Frontal cortex (tissue), 3 donors: ENCODE measurements at regions not wholly inside any gene's neighbourhood (a gene's known extent, or its start where the extent isn't known, plus 50 kb on each side); places are given as distances from the start of the nearest gene placed in this dataset.

Experiments used
- DNase-seq, 2 donors: peaks; one replicate each; pipeline ENCODE4 v3.0.0; 2012; ENCODE audit warnings: low spot score in 2 of 2
- FAIRE-seq: peaks from 2 replicates; lab custom pipeline; 2012; peaks lifted over from hg19 to GRCh38; lab: Jason Lieb, UNC
- donor health status: control.
- donor health status: control.
- donor health status: control.

DNA sequence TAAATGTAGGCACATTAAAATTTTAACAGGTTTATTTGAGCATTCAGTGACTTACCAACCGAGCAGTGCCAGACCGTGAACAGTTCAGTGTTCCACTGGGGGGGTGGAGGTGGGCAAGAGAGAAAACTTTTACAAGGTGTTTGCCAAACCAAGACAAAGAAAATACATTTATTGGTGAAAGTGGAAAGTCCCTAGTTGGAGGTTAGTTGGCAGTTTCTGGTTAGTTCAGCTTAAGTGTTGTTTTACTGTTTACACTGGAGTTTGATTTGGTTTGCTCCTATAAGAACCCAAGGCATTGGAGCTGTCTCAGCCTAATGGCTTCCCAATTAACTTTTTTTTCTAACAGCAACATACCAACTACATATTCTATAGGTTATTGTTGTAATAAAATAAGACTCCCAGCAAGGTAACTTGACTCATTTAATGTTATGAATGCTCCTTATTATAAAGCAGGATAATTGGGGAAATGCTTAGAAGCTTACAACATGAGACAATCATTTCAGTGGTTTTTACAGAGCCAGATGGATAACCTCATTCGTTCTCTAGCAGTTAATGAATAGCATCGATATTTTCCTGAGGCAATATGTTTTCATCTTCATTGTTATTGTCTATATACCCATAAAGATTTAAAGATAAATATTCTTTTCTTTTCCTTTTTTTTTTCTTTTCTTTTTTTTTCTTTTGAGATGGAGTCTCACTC, 115.8 kb downstream of the ETNK1 start:
- FAIRE-seq (no peak), DNase-seq (no peak)

DNA sequence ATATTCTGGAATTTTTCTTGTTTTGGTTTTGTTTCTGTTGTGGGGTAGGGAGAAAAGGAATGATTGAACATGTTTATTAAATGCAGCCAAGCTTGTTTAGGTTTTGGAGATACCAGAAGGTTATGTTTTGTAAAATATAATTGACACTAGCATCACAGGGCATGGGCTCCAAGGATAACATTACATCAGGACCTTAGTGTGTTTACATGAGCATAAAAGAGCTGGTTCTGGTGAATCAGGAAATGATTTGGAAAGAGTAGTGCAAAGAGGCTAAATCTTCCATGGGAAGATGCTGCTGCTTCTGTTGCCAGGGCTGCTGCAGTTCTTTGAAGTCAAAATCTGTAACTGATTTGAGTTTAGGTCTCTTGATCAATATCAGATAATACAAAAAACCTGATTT, 118.7 kb downstream of the ETNK1 start:
- no peak for FAIRE-seq
- no peak for DNase-seq

- DNase-seq (no peak), FAIRE-seq (no peak)
Observed at GRCh38 chr12:22744197-22744596, 119.2 kb downstream of the ETNK1 start.

- no peak for FAIRE-seq
- DNase-seq: no peak
Observed at GRCh38 chr12:22746720-22747119, 121.7 kb downstream of the ETNK1 start.

DNA sequence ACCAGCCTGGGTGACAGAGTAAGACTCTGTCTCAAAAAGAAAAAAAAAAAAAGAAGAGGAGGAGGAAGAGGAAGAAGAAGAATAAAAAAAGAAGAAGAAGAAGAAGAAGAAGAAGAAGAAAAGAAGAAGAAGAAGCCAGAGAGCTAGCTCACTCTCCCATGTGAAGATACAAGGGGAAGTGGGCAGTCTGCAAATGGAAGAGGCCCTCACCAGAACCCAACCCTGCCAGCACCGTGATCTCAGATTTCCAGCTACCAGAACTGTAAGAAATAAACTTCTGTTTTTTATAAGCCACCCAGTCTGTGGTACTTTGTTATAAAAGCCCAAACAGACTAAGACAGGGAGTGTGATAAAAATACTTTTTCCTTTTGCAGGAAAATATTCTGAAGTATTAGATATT, 130.7 kb downstream of the ETNK1 start:
- FAIRE-seq (no peak), DNase-seq (no peak)

GRCh38 chr12:22759769-22760674, 135.1 kb downstream of the ETNK1 start:
- no peak for FAIRE-seq
- DNase-seq: no peak

GRCh38 chr12:22765421-22766130, 140.6 kb downstream of the ETNK1 start:
- DNase-seq (no peak), FAIRE-seq (no peak)

DNA sequence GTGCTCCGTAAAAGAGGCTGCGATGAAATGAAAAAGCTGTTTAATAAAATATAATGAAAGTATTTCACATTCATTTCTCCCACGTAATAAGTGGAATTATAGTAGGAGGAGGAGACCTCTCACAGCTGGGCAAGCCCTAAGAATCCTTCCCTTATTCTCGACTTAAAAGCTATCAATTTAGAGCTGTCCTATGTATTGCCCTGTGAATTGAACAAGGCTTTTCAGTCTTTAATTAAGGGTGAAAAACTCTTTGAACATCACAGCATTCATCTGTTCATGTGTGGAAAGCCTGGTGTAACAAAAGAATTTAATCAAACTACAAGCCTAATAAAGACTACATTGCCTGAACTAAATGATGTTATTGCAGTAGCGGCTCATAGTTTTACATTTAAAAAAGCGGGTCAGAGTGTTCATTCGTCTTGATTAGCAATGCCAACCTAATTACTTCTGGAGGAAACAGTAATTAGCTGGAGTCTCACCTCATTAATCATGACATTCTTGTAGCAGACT, 142.0 kb downstream of the ETNK1 start:
- no peak for DNase-seq
- no peak for FAIRE-seq

DNA sequence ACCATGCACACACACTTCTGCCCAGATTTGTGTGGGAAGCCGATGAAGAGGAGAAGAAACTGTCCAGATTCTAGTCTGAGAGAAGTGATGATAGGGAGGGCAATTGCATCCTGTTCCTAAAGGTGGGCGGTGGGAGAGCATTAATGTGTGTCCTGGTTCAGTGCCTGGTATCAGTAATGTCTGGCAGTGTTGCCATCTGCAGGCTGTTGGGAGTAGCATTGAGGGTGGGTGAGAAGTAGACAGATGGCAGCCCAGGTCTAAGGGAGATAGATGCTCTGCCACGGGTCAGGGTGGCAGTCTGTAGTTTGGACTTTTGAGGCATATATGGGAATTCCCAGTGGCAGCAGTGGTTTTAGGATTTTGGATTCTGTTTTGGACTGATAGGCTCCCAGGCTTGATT, 156.4 kb downstream of the ETNK1 start:
- FAIRE-seq (no peak), DNase-seq (no peak)

GRCh38 chr12:22787557-22787956, 162.6 kb downstream of the ETNK1 start:
- no peak for FAIRE-seq
- no peak for DNase-seq

DNA sequence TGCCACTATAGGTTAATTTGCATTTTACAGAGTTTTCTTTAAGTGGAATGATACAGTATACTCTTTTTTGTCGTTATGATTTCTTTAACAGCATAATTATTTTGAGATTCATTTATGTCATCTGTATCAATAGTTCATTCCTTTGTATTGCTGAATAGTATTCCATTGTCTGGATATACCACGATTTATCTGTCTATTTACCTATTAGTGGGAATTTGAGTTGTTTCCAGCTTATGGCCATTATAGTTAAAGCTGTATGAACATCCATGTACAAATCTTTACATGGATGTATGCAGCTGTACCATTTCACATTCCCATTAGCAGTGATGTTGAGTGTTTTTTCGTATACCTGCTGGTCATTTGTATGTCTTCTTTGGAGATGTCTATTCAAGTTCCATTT, 163.9 kb downstream of the ETNK1 start:
- DNase-seq (no peak), FAIRE-seq (no peak)

DNA sequence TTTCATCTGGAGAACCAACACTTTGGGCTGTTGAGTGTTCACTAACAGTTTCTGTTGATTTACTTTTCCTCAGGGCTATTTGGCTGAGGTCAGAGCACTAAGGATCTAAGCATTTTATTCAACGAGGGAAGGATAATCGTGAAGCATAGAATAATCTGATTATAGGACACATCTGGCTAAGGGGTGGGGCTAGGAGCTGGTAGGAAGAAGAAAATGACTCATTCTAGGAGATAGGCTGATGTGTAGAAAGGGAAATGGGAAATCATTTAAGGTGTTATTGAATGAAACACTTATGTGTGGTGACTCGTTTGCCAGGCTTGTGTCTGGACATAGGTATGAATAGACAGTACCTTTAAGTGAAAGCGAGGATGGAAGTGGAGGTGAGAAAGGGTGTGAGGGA, 167.2 kb downstream of the ETNK1 start:
- FAIRE-seq: no peak
- no peak for DNase-seq

DNA sequence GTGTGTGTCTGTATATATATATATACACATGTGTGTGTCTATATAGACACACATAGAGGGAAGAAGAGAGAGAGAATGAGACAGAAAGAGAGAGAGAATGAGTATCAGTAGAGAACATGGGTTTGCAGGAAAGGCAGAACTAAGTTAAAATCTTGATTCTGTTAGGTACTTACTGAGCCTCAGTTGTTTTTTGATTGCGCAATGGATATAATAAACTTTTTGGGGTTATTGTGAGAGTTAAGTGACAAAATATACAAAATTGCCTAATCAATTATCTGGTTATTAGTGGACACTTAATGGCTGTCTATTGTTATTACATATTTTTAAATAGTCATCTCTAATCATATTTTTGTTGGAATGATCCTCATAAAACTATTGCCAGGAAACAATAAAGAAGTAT, 169.0 kb downstream of the ETNK1 start:
- FAIRE-seq: no peak
- no peak for DNase-seq

DNA sequence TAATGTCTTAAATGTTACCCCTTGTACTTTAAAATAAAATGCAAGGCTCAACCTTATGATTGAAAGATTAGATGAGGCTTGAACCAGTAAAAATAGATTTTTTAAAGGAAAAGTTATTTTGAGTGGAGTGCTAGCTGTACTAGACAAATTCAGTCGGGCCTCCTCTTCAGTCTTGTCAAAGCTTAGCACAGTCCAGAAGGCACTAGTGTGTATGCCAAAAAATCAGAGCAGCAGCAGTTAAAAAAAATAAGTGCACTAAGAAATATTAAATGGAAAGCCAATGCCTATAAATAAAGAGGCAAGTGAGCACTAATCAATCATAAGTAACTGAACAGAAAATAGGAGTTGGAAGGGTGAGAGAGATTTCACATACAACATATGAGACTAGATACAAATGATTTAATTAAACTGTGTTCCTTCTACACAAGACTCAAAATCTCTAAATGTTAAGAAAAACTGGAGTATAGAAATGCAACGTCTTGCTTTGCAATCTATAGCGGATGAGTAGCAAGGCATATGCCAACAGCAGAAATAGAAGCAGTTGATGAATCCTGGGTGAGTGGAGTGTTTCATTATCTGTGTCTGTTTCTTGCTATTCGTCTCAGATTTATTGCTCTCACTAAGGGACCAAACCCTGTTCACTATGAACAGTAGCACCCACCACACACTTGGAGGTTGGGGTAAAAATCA, 172.1 kb downstream of the ETNK1 start:
- no peak for FAIRE-seq
- no peak for DNase-seq

- FAIRE-seq (no peak), DNase-seq (no peak)
Observed at GRCh38 chr12:22797701-22798100, 172.7 kb downstream of the ETNK1 start.

DNA sequence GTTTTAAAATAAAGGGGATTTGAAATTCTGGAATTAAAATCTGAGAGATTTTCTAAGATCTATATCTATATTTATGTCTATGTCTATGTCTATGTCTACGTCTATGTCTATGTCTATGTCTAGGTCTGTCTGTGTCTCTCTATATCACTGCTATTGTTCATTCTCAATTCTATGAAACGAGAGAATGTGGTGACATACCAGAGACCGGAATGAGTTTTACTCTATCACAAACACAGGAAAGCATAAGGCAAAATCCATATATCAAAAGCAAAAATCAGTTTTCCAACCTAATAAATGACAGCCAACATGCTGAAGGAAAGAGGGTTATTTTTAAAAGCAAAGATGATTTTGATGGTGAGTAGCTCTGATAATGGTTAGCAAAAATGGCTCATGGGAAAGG, 173.1 kb downstream of the ETNK1 start:
- DNase-seq: no peak
- FAIRE-seq: no peak

DNA sequence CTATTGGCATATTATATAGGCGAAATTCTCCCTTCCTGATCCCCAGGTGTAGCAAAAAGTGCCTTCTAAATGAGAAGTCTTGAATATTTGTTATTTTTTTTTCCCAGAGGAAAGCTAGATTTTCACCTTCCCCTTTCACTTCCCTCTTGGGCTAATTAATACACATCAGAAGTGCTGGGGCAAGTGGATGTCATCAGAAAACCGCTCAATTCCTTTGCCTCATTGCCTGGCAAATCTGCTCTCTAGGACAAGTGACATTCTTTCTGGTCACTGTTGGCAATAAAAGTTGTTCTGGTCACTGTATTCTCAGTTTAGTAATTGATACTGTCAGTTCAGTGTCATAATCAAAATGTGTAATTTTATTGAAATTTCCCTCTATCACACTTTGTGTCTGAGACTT, 174.5 kb downstream of the ETNK1 start:
- FAIRE-seq (no peak), DNase-seq (no peak)

- no peak for DNase-seq
- no peak for FAIRE-seq
Observed at GRCh38 chr12:22800332-22800731, 175.4 kb downstream of the ETNK1 start.

GRCh38 chr12:22802883-22803630, 178.1 kb downstream of the ETNK1 start:
- FAIRE-seq (no peak), DNase-seq (no peak)
